HCT116 (cell line): ENCODE measurements at regions not wholly inside any gene's neighbourhood (a gene's known extent, or its start where the extent isn't known, plus 50 kb on each side); places are given as distances from the start of the nearest gene placed in this dataset.

Experiments used
- ATAC-seq: fragments of 200-7000 bp; cut with Tn5 transposase; 2 replicates; pipeline ENCODE4 v1.9.1; 2020; ENCODE audit warnings: mild to moderate bottlenecking, moderate library complexity
- BruUV-seq: library from RNA; stranded (reverse); fragments of 400-500 nt; replicated peaks from 2 replicates; lab custom pipeline; 2021; lab: Mats Ljungman, UMichigan
- CTCF ChIA-PET: fragments of 300-600 bp; sonication (Branson Sonifier 250); formaldehyde crosslinking; loops from one replicate; lab custom pipeline; 2021; ENCODE audit warnings: antibody characterized with exemption; lab: Charles Lee
- POLR2A ChIA-PET: fragments of 300-600, 350-600 bp; sonication (Branson Sonifier 250); formaldehyde crosslinking; loops from one replicate; lab custom pipeline; 2021; ENCODE audit warnings: antibody characterized with exemption; lab: Charles Lee
- RAD21 ChIA-PET, 2 experiments: fragments of 300-600 bp; sonication (Branson Sonifier 250); formaldehyde crosslinking; loops; one replicate each; lab custom pipeline; 2023; ENCODE audit warnings: low total read pairs in 2 of 2; ENCODE audit not compliant: uncharacterized antibody in 2 of 2, unreplicated experiment in 2 of 2, low non-redundant PET in 1 of 2; lab: Charles Lee
- DNase-seq: peaks from one replicate; pipeline ENCODE4 v3.0.0-alpha.2; 2010; ENCODE audit warnings: low read depth, low spot score
- H2AFZ ChIP-seq: fragments of 200-600 bp; shearing (Covaris generic), sonication (generic); 2 replicates; pipeline ENCODE4 v1.6.1; 2017; ENCODE audit warnings: low read depth, mixed run types, mixed read lengths, antibody characterized with exemption, low read length; ENCODE audit not compliant: poor library complexity, severe bottlenecking
- H3K27ac ChIP-seq: 2 replicates; pipeline ENCODE4 v1.5.1; 2012; ENCODE audit warnings: low read depth, low read length
- H3K27me3 ChIP-seq: fragments of 200-600 bp; sonication (generic); 2 replicates; pipeline ENCODE4 v1.6.1; 2016; ENCODE audit warnings: mixed run types, low read length, mixed read lengths; ENCODE audit not compliant: insufficient read depth
- H3K36me3 ChIP-seq, 2 experiments: fragments of 200-500 bp in 1 of 2; fragments of 200-600 bp in 1 of 2; sonication (Bioruptor generic) in 1 of 2; sonication (generic) in 1 of 2; 2 replicates each; pipeline versions ENCODE4 v1.5.1 to v1.6.1; 2014 to 2016; ENCODE audit warnings: low read length in 2 of 2, inconsistent platforms in 1 of 2, mixed read lengths in 1 of 2, mixed run types in 1 of 2; ENCODE audit not compliant: insufficient read depth in 2 of 2, control insufficient read depth in 1 of 2
- H3K4me1 ChIP-seq, 2 experiments: fragments of 200-600 bp in 1 of 2; sonication (generic) in 1 of 2; 2 replicates each; pipeline versions ENCODE4 v1.5.1 to v1.6.1; 2012 to 2017; ENCODE audit warnings: low read length in 2 of 2, inconsistent platforms in 1 of 2, mild to moderate bottlenecking in 1 of 2, mixed read lengths in 1 of 2, mixed run types in 1 of 2, moderate library complexity in 1 of 2; ENCODE audit not compliant: insufficient read depth in 2 of 2, control insufficient read depth in 1 of 2
- H3K4me2 ChIP-seq: fragments of 200-600 bp; sonication (generic); 2 replicates; pipeline ENCODE4 v1.6.1; 2017; ENCODE audit warnings: mixed run types, low read length, mixed read lengths
- H3K4me3 ChIP-seq, 2 experiments: fragments of 200-600 bp in 1 of 2; sonication (generic) in 1 of 2; replicated peaks in 1 of 2; 2 replicates each; pipeline ENCODE4 v1.5.1; 2011 to 2016; ENCODE audit warnings: low read length in 2 of 2, control low read depth in 1 of 2, low read depth in 1 of 2, mild to moderate bottlenecking in 1 of 2, mixed read lengths in 1 of 2, mixed run types in 1 of 2
- H3K79me2 ChIP-seq: fragments of 200-600 bp; sonication (generic); 2 replicates; pipeline ENCODE4 v1.6.1; 2017; ENCODE audit warnings: mild to moderate bottlenecking, mixed run types, low read length, moderate library complexity, mixed read lengths; ENCODE audit not compliant: insufficient read depth
- H3K9ac ChIP-seq: fragments of 200-600 bp; sonication (generic); 2 replicates; pipeline ENCODE4 v1.6.1; 2016; ENCODE audit warnings: low read length, mixed read lengths
- H3K9me2 ChIP-seq: fragments of 200-600 bp; sonication (generic), shearing (Covaris generic); 2 replicates; pipeline ENCODE4 v1.6.1; 2017; ENCODE audit warnings: mixed run types, mild to moderate bottlenecking, moderate library complexity; ENCODE audit not compliant: insufficient read depth
- H3K9me3 ChIP-seq, 2 experiments: fragments of 200-500 bp in 1 of 2; fragments of 200-600 bp in 1 of 2; sonication (Bioruptor generic) in 1 of 2; sonication (generic) in 1 of 2; 2 replicates each; pipeline ENCODE4 v1.6.1; 2014 to 2017; ENCODE audit warnings: low read length in 2 of 2, mixed read lengths in 2 of 2, inconsistent platforms in 1 of 2, low read depth in 1 of 2, mild to moderate bottlenecking in 1 of 2, mixed run types in 1 of 2, moderate library complexity in 1 of 2; ENCODE audit not compliant: control insufficient read depth in 1 of 2, insufficient read depth in 1 of 2
- H4K20me1 ChIP-seq: fragments of 200-600 bp; sonication (generic), shearing (Covaris generic); 2 replicates; pipeline ENCODE4 v1.6.1; 2017; ENCODE audit warnings: mixed run types, mild to moderate bottlenecking, moderate library complexity; ENCODE audit not compliant: insufficient read depth
- CEBPB ChIP-seq: IDR thresholded peaks from 2 replicates; pipeline ENCODE4 v1.6.1; 2012; ENCODE audit warnings: low read depth
- ELF1 ChIP-seq: IDR thresholded peaks from 2 replicates; pipeline ENCODE4 v1.6.1; 2012; ENCODE audit warnings: low read depth, borderline replicate concordance
- EZH2 ChIP-seq: fragments of 200-600 bp; sonication (generic); IDR thresholded peaks from 2 replicates; pipeline ENCODE4 v1.6.1; 2017; ENCODE audit warnings: antibody characterized with exemption, mixed run types
- FOSL1 ChIP-seq: IDR thresholded peaks from 2 replicates; pipeline ENCODE4 v1.6.1; 2012; ENCODE audit warnings: low read depth
- JUND ChIP-seq: IDR thresholded peaks from 2 replicates; pipeline ENCODE4 v1.6.1; 2012
- POLR2A ChIP-seq: IDR thresholded peaks from 2 replicates; pipeline ENCODE4 v1.7.0; 2011; ENCODE audit warnings: borderline replicate concordance; ENCODE audit not compliant: insufficient read depth, insufficient read length; ENCODE audit errors: extremely low read depth
- RAD21 ChIP-seq: IDR thresholded peaks from 2 replicates; pipeline ENCODE4 v1.6.1; 2012; ENCODE audit warnings: low read depth, mild to moderate bottlenecking
- REST ChIP-seq: IDR thresholded peaks from 2 replicates; pipeline ENCODE4 v1.6.1; 2012; ENCODE audit warnings: low read depth
- SRF ChIP-seq: IDR thresholded peaks from 2 replicates; pipeline ENCODE4 v1.6.1; 2012; ENCODE audit warnings: low read depth
- ZBTB33 ChIP-seq: IDR thresholded peaks from 2 replicates; pipeline ENCODE4 v1.6.1; 2011; ENCODE audit warnings: mild to moderate bottlenecking, low read length, moderate library complexity; ENCODE audit not compliant: insufficient replicate concordance; ENCODE audit errors: extremely low read depth
- ZNF274 ChIP-seq: fragments of 200-500 bp; sonication (Bioruptor generic); IDR thresholded peaks from 2 replicates; pipeline ENCODE4 v1.6.1; 2014; ENCODE audit warnings: mild to moderate bottlenecking, low read depth, low read length, inconsistent platforms
- intact Hi-C: fragments of 100-400 bp; cut with micrococcal nuclease; formaldehyde crosslinking; loops from 2 replicates; pipeline ENCODE4 v1.10.0; 2022
- TF ChIP-seq, protein P1 (sequence below): IDR thresholded peaks from 2 replicates; pipeline ENCODE4 v1.6.1; 2012

DNA sequence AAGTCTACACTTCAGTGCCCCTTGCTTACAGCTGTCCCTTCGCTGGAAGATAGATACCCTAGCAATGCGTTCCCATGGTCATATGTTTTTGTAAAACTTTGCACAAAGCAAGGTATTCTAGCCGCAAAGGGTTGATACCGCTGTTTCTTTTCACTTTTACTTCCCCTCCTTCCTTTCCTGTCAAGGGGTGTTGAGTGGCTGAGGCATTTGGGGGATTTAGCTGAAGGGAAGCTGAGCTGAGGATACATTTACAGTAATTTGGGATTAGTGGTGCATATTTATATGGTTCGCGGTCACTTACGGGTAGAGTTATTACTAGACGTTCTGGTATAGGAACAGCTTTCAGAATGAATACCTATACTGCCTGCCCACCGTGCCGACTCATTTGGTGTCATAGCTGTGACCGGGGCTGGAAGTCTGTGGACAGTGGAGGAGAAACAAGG, 86.9 kb upstream of the WNT11 start:
- no peak overlapping the region for H3K27ac ChIP-seq
- no TSS peak for BruUV-seq
- no peaks in the 10 kb centered on the region for H3K36me3 ChIP-seq
- H3K9ac ChIP-seq, result no peak overlapping the region
- no peak overlapping the region for H3K4me3 ChIP-seq
- no peaks in the 10 kb centered on the region for H3K79me2 ChIP-seq
- peaks cover 0 to 6% of the 10 kb centered on the region in 2 experiments; a peak in 2 of 4 replicates for H3K4me1 ChIP-seq
- intact Hi-C loops, result no loop called here
- DNase-seq (no peak), ATAC-seq (no peak)
- no peaks in the 10 kb centered on the region for H3K27me3 ChIP-seq
- no peaks in the 10 kb centered on the region for H4K20me1 ChIP-seq
- ChIA-PET CTCF (no interaction called here), POLR2A (no interaction called here), RAD21 (no interaction called here)
- no peaks in the 10 kb centered on the region for H3K9me3 ChIP-seq
- H3K4me2 ChIP-seq, result no peak overlapping the region
- H2AFZ ChIP-seq, result no peak overlapping the region
- TF ChIP-seq POLR2A, result no peak
- no peaks in the 10 kb centered on the region for H3K9me2 ChIP-seq

DNA sequence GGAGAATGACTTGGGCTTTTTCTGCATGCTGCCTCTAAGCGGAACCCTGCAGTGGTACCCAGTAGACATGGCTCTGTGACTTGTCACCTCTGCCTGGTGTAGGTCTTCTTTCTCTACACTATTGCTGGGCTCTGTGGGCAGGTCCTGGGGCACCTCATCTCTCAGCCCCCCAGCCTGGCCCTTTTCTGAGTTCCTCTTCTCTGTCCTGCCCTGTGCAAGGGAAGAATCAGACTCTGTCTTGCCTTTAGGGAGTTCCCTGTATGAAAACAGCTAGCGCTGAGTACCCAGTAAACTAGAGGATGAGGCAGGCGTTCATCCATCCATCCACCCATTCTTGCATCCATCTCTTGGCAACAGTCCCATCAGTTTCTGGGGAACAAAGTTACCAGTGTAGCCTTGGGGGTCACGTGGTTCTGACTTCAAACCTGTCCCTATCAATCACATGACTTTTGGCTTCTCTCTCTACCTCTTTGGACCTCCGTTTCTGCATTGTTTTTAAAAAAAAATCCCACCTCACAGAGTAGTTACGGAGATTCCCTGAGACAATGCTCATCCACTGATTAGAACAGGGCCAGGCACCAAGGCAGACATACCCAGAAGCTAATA, 86.4 kb upstream of the WNT11 start:
- Histone ChIP-seq H3K4me2 (no peak overlapping the region), H3K4me3 (no peak overlapping the region), H3K79me2 (no peaks in the 10 kb centered on the region), H3K4me1 (peaks cover 0 to 6% of the 10 kb centered on the region in 2 experiments; a peak in 2 of 4 replicates), H3K9me3 (no peaks in the 10 kb centered on the region), H3K36me3 (no peaks in the 10 kb centered on the region), H2AFZ (no peak overlapping the region), H3K9me2 (no peaks in the 10 kb centered on the region), H3K27ac (no peak overlapping the region), H4K20me1 (no peaks in the 10 kb centered on the region), H3K27me3 (no peaks in the 10 kb centered on the region), H3K9ac (no peak overlapping the region)
- ChIA-PET CTCF (interaction anchor here (0.8 kb wide), 1 partner anchor 85 kb away, joined by 3 read pairs; no protein-coding TSS in a partner anchor), RAD21 (no interaction called here), POLR2A (no interaction called here)
- no TSS peak for BruUV-seq
- DNase-seq (no peak), ATAC-seq (no peak)
- intact Hi-C loops, result no loop called here
- TF ChIP-seq REST, result no peak
- no peak for TF ChIP-seq ELF1
- no peak for TF ChIP-seq SRF
- TF ChIP-seq EZH2, result no peak
- TF ChIP-seq JUND, result no peak
- no peak for TF ChIP-seq ZBTB33
- no peak for TF ChIP-seq CEBPB
- no peak for TF ChIP-seq RAD21
- no peak for TF ChIP-seq ZNF274
- TF ChIP-seq, protein P1, sequence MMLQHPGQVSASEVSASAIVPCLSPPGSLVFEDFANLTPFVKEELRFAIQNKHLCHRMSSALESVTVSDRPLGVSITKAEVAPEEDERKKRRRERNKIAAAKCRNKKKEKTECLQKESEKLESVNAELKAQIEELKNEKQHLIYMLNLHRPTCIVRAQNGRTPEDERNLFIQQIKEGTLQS, result no peak
- no peak for TF ChIP-seq FOSL1
